HG02642 (cell line): ENCODE measurements at regions not wholly inside any gene's neighbourhood (a gene's known extent, or its start where the extent isn't known, plus 50 kb on each side); places are given as distances from the start of the nearest gene placed in this dataset.
"Not testable (repeated sequence)": the region's sequence is repeated elsewhere in the genome, so short reads cannot be mapped to it uniquely, and the experiment has no call there.

Experiments
- ATAC-seq: cut with Tn5 transposase; IDR thresholded peaks from one replicate; pipeline ENCODE4 v1.9.1; 2021; ENCODE audit warnings: mild to moderate bottlenecking; ENCODE audit not compliant: unreplicated experiment, poor library complexity

DNA sequence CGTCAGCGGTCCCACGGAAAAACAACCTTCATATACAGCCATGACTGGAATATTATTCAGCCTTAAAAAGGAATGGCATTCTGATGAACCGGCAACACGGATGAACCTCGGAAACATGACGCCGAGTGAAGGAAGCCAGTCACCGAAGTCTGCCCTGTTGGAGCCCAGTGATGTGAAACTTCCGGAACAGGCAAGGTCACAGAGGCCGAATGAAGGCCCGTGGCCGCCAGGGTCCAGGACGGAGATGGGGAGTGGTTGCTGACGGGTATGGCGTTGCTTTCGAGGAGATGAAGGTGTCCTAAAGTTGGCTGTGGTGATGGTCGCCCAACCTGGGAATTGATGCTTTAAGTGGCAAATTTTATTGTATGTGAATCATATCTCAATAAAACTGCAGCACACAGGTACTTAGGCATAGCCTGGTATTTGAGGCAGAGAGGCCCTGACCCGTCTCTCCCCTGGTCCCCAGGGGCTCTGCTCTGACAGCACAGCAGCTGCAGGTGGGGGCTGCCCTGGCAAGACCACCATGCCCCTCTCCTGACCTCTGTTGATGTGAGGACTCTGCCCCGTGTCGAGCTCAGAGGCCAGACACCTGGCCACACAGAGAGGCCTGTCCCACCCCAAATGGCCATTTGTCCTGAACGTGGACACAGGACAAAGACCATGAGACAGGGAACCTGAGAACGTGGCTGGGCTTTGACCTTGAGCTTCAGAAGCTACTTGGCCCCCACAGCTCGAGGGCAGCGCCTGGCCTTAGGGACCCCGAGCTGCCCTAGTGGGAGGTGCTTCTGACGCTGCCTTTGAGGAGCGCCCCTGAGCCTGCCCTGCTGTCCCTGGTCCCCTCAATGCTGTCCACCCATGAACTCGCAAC, 1090.8 kb downstream of the BRD1 start:
- no peak for ATAC-seq

DNA sequence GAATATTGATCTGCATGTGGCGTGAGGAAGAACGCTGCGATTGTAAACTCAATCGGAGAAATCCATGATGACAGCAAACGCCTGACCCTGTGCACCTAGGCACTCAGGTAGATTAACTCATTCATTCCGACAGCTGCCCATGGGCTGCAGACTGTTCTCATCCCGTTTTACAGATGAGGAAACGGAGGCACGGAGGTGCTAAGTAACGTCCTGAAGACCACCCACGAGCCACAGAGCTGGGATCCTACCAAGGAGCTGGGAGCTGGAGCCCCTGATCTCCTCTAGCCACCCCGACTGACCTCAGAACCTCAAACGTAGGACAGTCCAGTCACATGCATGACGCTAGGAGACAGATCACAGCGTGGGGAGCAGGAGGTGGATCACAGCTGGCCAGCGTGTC, 1092.7 kb downstream of the BRD1 start:
- ATAC-seq: no peak

DNA sequence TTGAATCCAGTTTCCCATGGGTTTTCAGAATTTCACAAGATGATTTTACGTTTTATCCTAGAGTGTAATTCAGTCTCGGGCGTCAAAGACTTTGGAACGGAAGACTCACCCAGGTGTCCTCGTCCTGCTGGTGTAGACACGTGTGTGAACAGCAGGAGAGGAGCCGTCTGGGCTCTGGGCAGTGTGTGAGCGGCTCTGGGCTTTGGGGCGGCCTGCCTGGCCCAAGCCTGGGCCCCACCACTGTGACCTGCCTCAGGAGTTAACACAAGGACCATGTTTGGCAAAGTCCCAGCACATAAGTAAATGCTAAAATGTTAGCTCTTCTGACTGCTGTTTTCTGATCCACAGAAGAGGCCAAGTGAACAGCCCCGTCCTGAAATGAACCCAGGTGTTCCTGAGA, 1093.3 kb downstream of the BRD1 start:
- ATAC-seq: no peak

DNA sequence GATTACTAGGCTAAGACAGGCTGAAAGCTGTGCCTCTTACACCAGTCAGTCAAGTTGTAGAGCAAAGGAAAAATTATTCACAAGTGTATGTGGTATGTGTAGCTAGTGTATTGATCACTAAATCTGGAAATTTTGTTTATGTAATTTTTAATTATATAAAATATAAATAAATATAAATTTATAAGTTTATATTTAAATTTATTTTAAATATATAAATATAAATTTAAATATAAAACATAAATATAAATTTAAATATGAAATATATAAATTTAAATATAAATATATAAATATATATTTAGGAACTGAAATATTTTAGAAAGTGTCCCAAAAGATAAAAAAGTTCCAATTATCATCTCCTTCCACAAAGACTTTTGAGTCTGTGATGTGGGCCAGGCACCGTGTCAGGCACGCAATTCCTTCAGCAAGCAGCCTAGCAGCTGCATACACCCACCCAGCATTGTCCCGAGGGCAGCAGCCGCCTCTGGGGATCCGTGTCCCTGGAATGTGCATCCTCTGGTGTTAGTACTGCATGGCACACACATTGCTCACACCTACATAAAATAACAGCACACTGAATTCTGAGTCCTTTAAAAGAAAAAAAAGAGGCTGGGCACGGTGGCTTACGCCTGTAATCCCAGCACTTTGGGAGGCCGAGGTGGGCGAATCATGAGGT, 1098.0 kb downstream of the BRD1 start:
- ATAC-seq: no peak

DNA sequence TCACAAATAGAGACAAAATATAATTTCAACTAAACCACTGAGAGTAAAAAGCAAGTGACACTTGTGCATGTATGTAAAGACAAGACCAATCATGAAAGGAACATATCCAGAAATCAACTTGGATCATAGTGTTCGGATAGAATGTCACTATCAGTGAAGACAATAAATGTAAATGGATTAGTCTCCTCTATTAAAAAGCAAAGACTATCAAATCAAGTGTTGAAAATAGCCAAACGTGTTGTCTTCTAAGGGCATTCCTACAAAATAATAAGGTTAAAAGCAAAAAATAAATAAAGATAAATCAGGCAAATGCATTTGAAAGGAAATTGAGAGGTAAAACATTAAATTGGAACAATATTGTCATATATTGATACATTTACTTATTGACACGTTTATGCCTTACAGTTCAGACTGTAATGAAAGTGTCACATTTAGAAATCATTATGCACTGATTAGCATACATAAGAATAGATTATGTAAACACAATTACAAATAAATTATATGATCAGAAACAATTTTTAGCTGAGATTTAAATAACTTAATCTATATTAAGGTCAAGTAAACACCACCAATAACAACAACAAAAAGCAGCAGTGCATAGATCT, 1100.1 kb downstream of the BRD1 start:
- ATAC-seq: no peak

DNA sequence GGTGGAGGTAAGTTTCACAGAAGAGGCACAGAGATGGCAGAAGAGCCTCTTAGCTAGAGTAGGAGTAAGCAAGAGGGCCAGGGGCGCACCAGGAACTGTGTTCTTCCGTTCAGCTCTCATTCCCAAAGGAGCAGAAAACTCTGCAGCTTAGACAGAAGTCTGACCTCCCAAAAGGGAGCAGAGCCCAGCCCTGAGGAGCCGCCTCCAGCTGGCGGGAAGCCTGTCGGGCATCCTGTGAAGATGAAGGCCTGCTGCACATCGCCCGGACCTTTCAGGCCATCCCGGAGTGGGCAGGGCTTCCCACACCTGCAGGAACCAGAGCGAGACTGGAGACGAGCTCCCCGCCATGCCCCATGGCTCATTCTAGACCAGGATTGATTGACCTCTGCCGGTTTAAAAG, 1102.8 kb downstream of the BRD1 start:
- ATAC-seq: no peak

DNA sequence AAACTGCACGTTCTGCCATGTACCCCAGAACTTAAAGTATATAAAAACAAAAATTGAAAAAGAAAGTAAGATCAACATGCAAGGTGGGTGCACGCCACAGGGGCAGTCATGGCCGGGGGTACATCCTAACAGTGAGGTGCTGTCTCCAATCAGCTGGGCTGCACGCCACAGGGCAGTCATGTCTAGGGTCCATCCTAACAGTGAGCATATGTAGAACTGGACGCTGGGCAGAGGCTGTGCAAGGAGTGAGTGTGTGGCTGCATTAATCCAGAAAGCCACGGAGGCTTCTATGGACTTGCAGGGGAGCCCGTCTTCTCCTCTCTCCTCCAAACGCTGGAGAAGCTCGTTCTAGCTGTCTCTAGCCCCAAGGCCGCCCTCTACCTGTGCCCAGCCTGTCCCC, 1105.0 kb downstream of the BRD1 start:
- ATAC-seq: no peak

DNA sequence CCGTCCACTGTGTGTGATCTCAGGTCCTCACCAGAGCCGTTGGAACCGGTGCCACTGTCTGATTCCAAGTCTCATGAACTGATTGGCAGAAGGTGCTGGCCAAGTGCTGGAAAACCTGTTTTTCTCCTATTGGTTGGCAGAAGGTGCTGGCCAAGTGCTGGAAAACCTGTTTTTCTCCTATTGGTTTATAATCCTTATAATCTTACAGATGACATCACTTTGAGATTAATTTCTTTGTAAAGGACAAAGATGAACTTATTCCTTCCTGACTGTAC, 1106.3 kb downstream of the BRD1 start:
- ATAC-seq: no peak

DNA sequence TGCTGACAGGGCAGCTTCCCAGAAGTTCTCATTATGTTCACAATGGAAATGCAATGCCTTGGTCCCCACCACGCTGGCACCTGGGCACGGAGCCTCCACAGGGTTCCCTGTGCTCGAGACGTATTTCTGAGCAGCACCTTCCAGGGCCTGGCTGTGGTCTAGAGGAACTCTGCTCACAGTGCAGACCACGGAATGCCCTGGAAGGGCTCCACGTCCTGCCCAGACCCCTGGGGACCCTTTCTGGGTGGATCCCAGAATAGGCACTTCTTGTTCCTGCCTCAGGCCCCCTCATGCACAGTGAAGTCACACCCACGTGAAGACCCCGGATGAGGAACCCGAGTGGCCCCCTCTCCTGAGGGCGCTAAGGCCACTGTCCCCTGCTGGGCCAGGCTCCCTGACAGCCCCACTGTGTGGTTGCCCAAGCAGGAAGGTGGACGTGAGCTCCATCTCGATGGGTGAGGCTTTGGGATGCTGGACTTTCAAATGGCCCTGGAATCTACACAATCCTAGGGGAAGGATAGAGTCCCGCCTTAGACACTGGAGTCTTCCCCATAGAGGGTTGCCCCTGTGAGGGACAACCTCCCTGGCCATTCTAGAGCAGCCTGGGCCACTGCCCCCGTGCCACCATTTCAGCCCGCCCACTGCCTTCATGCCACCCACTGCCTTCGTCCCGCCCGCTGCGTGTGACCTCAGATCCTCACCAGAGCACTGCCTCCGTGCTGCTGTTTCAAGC, 1106.8 kb downstream of the BRD1 start:
- ATAC-seq: no peak

DNA sequence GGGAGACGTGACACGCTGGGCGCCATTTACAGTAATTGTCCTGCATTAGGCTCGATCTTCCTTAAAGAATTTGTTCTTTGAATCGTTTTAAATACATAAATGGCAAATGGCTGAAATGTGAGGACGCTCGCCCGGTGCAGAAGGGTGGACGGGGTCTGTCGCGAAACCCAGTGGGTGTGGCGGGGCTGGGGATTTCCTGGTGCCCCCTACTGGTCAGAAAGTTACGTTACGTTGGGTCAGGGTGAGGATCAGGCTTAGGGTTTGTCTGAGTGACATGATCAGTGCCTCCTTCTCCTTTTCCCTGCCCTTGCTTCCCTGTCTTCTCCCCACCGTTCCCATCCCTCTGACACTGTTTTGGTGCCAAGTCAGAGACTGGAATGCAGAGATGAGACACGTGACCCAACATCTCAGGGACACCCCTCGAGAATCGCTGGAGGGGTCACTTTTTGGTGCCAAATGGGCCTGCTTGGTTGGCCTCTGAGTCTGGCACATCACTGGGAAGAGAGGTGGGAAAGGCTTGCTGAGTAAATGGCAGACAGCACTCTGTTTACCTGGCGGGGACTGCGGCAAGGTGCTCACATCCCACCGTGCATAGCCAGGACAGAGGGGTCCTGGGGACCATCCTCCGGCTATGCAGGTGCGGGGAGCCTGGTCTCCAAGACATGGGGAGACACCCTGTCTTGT, 1107.6 kb downstream of the BRD1 start:
- no peak for ATAC-seq

DNA sequence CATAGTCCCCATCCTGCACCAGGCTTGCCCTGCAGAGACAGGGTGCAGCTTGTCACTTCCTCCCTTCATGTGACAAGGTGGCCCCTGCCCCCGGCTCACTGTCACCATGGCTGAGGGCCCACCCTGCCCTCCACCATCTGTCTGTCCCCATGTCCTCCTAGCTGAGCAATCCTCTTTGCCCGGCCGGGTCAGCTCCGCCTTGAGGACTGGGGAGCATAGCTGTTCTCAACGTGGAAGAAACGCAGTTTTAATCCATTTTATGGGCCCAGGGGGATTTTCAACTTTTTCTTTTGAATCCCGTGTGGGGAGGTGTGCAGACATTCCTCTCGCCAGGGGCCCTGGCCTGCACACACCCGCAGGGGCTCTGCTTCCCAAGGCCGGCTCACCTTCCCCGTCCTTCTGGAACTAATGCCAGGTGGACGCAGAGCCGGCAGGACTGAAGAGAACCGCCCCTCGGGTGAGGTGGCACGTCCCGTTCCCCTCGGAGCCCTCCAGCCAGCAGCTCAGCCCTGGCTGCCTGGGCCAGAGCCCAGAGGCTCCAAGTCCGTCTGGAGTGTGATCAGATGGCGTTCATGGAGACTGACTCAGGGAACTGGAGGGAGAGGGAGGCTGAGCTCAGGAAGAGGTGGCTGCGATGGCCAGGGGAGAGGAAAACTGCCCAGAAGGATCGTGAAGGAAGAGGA, 1108.7 kb downstream of the BRD1 start:
- no peak for ATAC-seq

DNA sequence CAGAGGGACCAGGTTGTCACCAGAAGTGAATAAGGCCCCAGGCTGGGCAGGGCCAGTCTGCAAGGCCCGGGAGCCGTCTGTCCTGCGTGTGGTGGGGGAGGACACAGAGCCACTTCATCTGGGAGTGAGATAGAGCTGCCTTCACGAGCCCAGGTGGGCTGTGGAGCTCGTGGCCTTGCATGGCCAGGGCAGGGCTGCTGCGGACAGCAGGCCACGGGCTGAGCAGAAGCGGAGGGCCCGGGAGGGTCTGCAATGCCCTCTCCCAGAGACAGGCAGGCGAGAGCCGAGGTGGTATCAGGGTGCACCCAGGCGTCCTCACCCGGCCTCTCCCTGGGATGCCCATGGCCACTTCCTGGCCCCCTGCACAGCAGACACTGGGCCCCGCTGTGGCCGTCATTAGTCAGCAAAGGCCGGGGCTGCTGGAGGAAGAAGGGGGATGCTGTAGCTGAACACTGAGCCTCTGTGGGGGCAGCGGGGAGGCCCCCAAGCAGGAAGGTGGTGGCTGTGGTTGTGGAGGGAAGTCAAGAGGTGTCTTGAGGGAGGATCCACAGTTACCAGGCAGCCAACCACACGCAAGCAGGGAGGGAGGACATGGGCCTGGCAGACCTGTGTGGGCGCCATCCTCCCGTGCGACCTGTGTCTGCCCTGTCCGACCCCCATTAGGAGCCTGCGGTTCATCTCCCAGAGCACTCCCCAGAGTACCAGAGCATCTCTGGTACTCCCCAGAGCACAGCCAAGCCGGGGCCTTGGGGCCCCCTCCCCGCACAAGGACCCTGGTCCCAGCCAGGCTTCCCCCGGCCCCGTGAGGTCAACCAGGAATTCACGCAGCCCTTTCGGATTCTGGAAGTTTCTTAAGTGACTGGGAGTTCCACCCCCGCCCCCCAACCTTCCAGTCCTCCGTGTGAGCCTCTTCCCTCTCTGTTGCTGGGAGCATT, 1109.5 kb downstream of the BRD1 start:
- ATAC-seq: no peak

DNA sequence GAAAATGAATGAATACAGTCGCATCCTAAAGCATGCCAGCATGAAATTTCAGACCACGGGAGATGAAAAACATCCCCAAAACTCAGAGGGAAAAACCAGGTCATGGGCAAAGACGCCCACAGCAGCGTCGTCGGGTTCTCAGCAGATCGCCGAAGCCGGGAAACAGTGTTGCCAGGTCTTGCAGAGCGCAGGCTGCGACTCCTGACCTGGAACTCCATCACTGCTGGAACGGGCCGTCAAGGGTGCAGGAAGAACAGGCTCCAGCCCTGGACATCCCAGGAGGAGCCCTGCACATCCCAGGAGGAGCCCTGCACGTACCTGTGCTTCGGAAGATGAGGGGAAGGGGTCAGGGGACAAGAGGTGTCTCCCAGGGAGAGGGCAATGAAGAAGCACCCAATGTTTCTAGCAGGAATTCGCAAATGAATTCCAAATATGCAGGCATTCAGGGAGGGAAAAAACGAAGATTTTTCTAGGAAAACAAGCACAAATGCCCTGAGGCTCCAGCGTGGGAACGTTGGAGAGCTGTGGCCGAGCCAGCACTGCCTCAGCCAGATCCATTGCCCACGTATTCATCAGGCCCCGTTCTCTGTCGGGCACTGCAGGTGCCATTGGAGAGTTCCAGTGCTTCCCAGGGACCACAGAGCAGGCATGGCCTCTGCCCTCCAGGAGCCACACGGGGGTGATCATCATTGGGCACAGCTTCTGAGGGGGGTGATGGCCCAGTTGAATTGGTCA, 1110.4 kb downstream of the BRD1 start:
- no peak for ATAC-seq

DNA sequence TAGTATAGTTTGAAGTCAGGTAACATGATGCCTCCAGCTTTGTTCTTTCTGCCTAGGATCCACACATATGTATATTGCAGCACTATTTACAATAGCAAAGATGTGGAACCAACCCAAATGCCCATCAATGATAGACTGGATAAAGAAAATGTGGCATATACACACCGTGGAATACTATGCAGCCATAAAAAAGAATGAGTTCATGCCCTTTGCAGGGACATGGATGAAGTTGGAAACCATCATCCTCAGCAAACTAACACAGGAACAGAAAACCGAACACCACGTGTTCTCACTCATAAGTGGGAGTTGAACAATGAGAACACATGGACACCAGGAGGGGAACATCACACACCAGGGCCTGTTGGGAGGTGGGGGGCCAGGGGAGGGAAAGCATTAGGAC, 1111.5 kb downstream of the BRD1 start:
- ATAC-seq: not testable (repeated sequence)

DNA sequence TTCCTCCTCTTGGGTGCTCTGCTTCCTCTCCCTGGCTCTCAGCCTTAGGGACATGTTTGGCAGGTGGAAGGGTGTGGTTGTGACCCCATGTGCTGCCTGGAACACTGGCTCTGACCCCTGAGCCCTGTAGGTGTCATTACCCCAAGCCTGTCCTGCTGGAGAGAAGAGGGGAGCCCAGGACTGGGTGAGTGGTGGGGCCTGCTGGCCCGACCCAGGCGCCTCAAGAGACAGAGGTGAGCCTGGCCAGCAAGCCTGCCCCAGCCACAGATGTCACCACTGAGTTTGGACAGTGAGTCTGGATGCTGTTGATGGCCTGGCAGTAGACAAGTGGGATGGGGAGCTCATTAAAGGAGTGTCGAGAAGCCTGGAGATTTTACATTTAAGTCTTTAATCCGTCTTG, 1112.2 kb downstream of the BRD1 start:
- ATAC-seq: no peak

DNA sequence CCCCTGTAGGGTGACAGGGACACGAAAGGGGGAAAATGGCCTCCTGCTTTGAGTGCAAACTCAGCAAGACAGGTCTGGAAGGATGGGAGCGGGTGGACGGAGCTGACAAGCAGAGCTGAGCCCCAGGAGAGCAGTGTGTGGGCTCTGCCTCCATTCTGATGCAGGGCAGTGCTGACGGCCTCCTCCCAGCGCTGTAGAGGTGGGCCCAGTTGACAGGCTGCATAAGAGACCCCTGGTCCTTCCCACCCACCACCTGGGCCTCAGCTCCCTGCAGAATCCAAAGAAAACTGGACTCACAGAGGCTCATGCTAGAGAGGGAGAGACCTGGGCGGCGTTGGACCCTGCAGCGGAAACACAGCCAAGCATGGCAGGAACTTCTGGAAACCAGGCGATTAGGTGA, 1113.4 kb downstream of the BRD1 start:
- no peak for ATAC-seq

DNA sequence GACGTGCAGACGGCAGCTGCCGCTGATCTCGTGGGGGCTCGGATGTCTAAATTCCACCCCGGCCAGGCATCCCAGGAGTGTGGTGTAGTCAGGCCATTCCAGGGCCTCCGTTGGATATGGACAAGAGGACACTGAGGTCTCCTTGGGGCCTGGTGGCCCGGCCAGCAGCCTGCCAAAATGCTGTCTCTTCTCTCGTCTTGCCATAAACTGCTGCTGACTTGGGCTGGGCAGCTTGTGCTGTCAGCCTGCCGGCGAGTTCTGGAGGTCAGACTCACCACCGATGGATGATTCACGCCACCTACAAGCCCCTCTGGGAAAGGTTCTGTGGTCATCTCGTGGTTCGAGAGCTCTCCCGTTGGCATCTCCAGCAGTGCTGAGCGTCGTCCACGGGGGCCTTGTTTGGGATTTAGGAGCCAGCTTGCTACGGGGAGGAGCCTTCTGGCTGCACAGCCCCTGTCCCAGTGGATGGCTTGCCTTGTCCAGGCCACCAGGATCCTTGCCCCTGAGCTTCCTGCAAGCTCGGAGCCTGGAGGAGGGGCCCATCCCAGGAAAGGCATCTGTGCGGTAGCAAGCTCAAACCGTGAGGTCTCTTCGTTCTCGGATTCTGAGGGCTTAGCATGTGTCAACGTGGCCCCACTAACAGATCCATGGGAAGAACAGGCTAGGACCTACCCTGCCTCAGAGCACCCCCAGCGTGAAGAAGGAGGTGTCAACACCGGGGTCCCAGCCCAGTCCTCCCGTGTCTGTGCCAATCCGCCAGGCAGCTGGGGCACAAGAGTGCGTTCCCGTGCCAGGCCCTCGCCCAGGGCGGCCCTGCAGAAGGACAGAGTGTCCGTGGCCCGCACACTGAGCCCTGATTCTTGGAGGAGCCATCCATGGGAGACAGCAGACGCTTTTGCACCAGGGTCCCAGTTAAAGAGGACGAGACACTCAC, 1114.1 kb downstream of the BRD1 start:
- ATAC-seq: no peak
